ENCODE measurements at regions not wholly inside any gene's neighbourhood (a gene's known extent, or its start where the extent isn't known, plus 50 kb on each side); places are given as distances from the start of the nearest gene placed in this dataset.

DNA sequence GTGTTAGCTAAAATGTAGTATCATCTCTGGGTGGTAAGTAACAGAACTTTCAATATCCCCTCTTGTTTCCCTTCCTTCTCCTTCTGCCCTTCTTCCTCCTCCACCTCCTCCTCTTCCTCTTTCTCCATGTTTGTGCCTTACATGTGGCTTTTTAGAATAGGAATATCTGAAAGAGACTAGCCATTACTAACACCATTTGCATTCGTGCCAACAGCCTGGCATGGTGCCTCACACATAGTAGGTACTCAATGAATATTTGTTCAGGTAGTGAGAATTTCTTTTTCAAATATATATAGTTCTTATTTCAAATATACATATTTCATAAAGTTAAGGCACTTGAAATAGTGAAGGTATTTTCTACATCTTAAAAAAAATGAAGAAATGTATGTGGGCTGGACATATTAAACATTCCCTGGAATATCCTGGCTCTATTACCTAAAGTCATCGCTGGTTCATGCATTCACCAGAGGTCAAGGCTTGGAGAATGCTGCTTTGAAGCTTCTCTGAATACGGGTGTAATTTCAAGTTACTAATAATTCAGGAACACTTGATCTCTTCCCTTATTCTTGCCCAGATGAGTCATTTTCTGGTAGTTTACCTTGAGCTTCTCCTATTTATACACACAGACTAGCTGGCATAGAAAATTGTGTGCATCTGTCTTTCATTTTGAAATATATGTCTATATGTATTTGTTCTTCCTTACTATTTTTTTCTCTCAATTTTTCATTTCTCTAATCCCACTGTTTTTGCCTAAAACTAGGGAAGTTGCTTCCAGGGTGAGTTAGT is 319.4 kb downstream of the TGFB2 start:
- ATAC-seq (no peak), DNase-seq (ENCODE audit: low spot score) (no peak), FAIRE-seq (no peak)
- no peak overlapping the region for H3K9ac ChIP-seq (ENCODE audit: insufficient read depth, low read depth, low read length)
- intact Hi-C loops (cut with micrococcal nuclease; ENCODE audit: unreplicated experiment): no loop called here
- no peaks in the 10 kb centered on the region for H3K79me2 ChIP-seq (ENCODE audit: insufficient read depth, low read length)
- H3K9me3 ChIP-seq (ENCODE audit: low read length): no peaks in the 10 kb centered on the region
- H2AFZ ChIP-seq (ENCODE audit: low read length): no peak overlapping the region
- ChIA-PET CTCF (ENCODE audit: low intra/inter-chr PET ratio, low total read pairs) (no interaction called here), POLR2A (no interaction called here)
- no peak overlapping the region for H3K4me3 ChIP-seq (replicated peaks in 1 of 3; ENCODE audit: insufficient read depth in 1 of 3, low read depth in 2 of 3, low read length in 3 of 3)
- no peaks in the 10 kb centered on the region for H3K4me1 ChIP-seq (ENCODE audit: insufficient read depth, low read length)
- H3K27me3 ChIP-seq (ENCODE audit: control insufficient read depth in 1 of 2, insufficient read depth in 2 of 2, low read length in 2 of 2): no peaks in the 10 kb centered on the region
- in situ Hi-C loops (cut with HindIII; ENCODE audit: extremely low pct_ligation_motif_present, low pct_unique_long_range_greater_than_20kb): no loop called here
- H3K4me2 ChIP-seq (ENCODE audit: low read depth, low read length): no peak overlapping the region
- H3K27ac ChIP-seq (ENCODE audit: extremely low read length, insufficient read depth, low read length): no peak overlapping the region
- 24% methylated on average over 3 of the region's 3 CpGs for WGBS (ENCODE audit: low lambda C conversion rate)
- H3K36me3 ChIP-seq (replicated peaks in 1 of 2; ENCODE audit: control insufficient read depth in 1 of 2, insufficient read depth in 2 of 2, low read length in 2 of 2): no peaks in the 10 kb centered on the region
- BruUV-seq (replicated peaks): no TSS peak
- H4K20me1 ChIP-seq (ENCODE audit: insufficient read depth, low read length): no peaks in the 10 kb centered on the region
- no peak for TF ChIP-seq ZNF788 (CRISPR knock-in tag; IDR thresholded peaks at IDR 0.05; ENCODE audit: borderline replicate concordance)
- TF ChIP-seq, protein P1, sequence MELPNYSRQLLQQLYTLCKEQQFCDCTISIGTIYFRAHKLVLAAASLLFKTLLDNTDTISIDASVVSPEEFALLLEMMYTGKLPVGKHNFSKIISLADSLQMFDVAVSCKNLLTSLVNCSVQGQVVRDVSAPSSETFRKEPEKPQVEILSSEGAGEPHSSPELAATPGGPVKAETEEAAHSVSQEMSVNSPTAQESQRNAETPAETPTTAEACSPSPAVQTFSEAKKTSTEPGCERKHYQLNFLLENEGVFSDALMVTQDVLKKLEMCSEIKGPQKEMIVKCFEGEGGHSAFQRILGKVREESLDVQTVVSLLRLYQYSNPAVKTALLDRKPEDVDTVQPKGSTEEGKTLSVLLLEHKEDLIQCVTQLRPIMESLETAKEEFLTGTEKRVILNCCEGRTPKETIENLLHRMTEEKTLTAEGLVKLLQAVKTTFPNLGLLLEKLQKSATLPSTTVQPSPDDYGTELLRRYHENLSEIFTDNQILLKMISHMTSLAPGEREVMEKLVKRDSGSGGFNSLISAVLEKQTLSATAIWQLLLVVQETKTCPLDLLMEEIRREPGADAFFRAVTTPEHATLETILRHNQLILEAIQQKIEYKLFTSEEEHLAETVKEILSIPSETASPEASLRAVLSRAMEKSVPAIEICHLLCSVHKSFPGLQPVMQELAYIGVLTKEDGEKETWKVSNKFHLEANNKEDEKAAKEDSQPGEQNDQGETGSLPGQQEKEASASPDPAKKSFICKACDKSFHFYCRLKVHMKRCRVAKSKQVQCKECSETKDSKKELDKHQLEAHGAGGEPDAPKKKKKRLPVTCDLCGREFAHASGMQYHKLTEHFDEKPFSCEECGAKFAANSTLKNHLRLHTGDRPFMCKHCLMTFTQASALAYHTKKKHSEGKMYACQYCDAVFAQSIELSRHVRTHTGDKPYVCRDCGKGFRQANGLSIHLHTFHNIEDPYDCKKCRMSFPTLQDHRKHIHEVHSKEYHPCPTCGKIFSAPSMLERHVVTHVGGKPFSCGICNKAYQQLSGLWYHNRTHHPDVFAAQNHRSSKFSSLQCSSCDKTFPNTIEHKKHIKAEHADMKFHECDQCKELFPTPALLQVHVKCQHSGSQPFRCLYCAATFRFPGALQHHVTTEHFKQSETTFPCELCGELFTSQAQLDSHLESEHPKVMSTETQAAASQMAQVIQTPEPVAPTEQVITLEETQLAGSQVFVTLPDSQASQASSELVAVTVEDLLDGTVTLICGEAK (IDR thresholded peaks at IDR 0.05): no peak
- TF ChIP-seq, protein P1 (CRISPR knock-in tag; IDR thresholded peaks at IDR 0.05): no peak
- TF ChIP-seq ZNF12 (CRISPR knock-in tag; IDR thresholded peaks at IDR 0.05): no peak
- TF ChIP-seq NFE2L2 (IDR thresholded peaks at IDR 0.05; ENCODE audit: low read length): no peak
- no peak for TF ChIP-seq ZSCAN12 (CRISPR knock-in tag; IDR thresholded peaks at IDR 0.05)
- TF ChIP-seq RFX3 (CRISPR knock-in tag; IDR thresholded peaks at IDR 0.05): no peak
- TF ChIP-seq ZNF335 (CRISPR knock-in tag; IDR thresholded peaks at IDR 0.05): no peak
- no peak for TF ChIP-seq AGO1 (IDR thresholded peaks at IDR 0.05; ENCODE audit: low read depth, low read length, poor library complexity, severe bottlenecking)
- no peak for TF ChIP-seq ZNF839 (CRISPR knock-in tag; IDR thresholded peaks at IDR 0.05; ENCODE audit: borderline replicate concordance)
- TF ChIP-seq CHCHD3 (CRISPR knock-in tag; IDR thresholded peaks at IDR 0.05): no peak
- no peak for TF ChIP-seq ZNF713 (CRISPR knock-in tag; IDR thresholded peaks at IDR 0.05)
- TF ChIP-seq, protein P2, sequence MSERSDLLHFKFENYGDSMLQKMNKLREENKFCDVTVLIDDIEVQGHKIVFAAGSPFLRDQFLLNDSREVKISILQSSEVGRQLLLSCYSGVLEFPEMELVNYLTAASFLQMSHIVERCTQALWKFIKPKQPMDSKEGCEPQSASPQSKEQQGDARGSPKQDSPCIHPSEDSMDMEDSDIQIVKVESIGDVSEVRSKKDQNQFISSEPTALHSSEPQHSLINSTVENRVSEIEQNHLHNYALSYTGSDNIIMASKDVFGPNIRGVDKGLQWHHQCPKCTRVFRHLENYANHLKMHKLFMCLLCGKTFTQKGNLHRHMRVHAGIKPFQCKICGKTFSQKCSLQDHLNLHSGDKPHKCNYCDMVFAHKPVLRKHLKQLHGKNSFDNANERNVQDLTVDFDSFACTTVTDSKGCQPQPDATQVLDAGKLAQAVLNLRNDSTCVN (CRISPR knock-in tag; IDR thresholded peaks at IDR 0.05; ENCODE audit: borderline replicate concordance): no peak
- TF ChIP-seq FOXJ3 (CRISPR knock-in tag; IDR thresholded peaks at IDR 0.05; ENCODE audit: borderline replicate concordance): no peak

All from HepG2 (cell line).